ENCODE measurements at regions not wholly inside any gene's neighbourhood (a gene's known extent, or its start where the extent isn't known, plus 50 kb on each side); places are given as distances from the start of the nearest gene placed in this dataset.

GRCh38 chr1:148297852-148298251, 145.8 kb upstream of the NBPF11 start (continued):
- 0 out of 2 replicates have a peak, but pooled peaks have one; percentile 19 for TF ChIP-seq MGA (IDR thresholded peaks at IDR 0.05)
- TF ChIP-seq TEAD1 (CRISPR knock-in tag; IDR thresholded peaks at IDR 0.05): peak in 1 of 2 experiments; percentile 62; a peak in 1 of 4 replicates
- peak; percentile 28; the same call in 1 of the 2 replicates for TF ChIP-seq NR2C1 (IDR thresholded peaks at IDR 0.05)
- TF ChIP-seq NR2C1 (tag; IDR thresholded peaks at IDR 0.05): peak; percentile 75
- TF ChIP-seq L3MBTL2 (IDR thresholded peaks at IDR 0.05): peak; percentile 68

All from K562 (cell line).